K562 (cell line): ENCODE measurements at regions not wholly inside any gene's neighbourhood (a gene's known extent, or its start where the extent isn't known, plus 50 kb on each side); places are given as distances from the start of the nearest gene placed in this dataset.

ENCODE experiments used
- ATAC-seq: fragments of 200-7000 bp; cut with Tn5 transposase; 3 replicates; pipeline ENCODE4 v1.9.1; 2020; ENCODE audit warnings: moderate library complexity
- BruUV-seq: library from RNA; stranded (reverse); fragments of 400-500 nt; replicated peaks from 2 replicates; lab custom pipeline; 2021; lab: Mats Ljungman, UMichigan
- CTCF ChIA-PET: fragments of 300-600 bp; formaldehyde crosslinking; extraction: SDS; loops from one replicate; lab custom pipeline; 2021; ENCODE audit warnings: low intra/inter-chr PET ratio; lab: Yijun Ruan, JAX
- POLR2A ChIA-PET: fragments of 300-600, 350-650 bp; sonication (Branson Sonifier 250); formaldehyde crosslinking; extraction: SDS; loops from one replicate; lab custom pipeline; 2021; ENCODE audit warnings: antibody characterized with exemption, inconsistent platforms; lab: Yijun Ruan, JAX
- DNase-seq, 4 experiments: peaks; one replicate each; pipeline versions ENCODE4 v3.0.0 to v3.0.0-alpha.2; 2011 to 2018; ENCODE audit warnings: low spot score in 3 of 4, mixed read lengths in 3 of 4; ENCODE audit errors: extremely low read depth in 1 of 4
- FAIRE-seq: peaks from 2 replicates; lab custom pipeline; 2011; peaks lifted over from hg19 to GRCh38; lab: Jason Lieb, UNC
- H2AFZ ChIP-seq: 2 replicates; pipeline ENCODE4 v1.6.0; 2011; ENCODE audit warnings: low read depth, low read length, control low read depth, inconsistent platforms
- H3K27ac ChIP-seq: fragments of 200-600 bp; 3 replicates; pipeline ENCODE4 v1.8.0; 2011; ENCODE audit warnings: low read depth, mild to moderate bottlenecking, control low read depth, inconsistent platforms, low read length, moderate library complexity, mixed read lengths; ENCODE audit errors: extremely low read depth
- H3K27me3 ChIP-seq, 2 experiments: fragments of 300-600 bp in 1 of 2; 2 replicates in 1 of 2; 3 replicates in 1 of 2; pipeline versions ENCODE4 v1.6.0 to v1.8.0; 2011; ENCODE audit warnings: inconsistent platforms in 2 of 2, low read length in 2 of 2, mild to moderate bottlenecking in 1 of 2, mixed read lengths in 1 of 2, moderate library complexity in 1 of 2; ENCODE audit not compliant: control insufficient read depth in 2 of 2, insufficient read depth in 2 of 2
- H3K36me3 ChIP-seq: fragments of 300-600 bp; 3 replicates; pipeline ENCODE4 v1.8.0; 2011; ENCODE audit warnings: mild to moderate bottlenecking, low read length, inconsistent platforms; ENCODE audit not compliant: control insufficient read depth, insufficient read depth
- H3K4me1 ChIP-seq, 2 experiments: fragments of 200-600 bp in 1 of 2; replicated peaks in 1 of 2; 2 replicates in 1 of 2; 3 replicates in 1 of 2; pipeline versions ENCODE4 v1.5.1 to v1.8.0; 2011; ENCODE audit warnings: inconsistent platforms in 2 of 2, low read length in 2 of 2, mild to moderate bottlenecking in 1 of 2, mixed read lengths in 1 of 2, moderate library complexity in 1 of 2; ENCODE audit not compliant: control insufficient read depth in 2 of 2, insufficient read depth in 2 of 2
- H3K4me2 ChIP-seq: 2 replicates; pipeline ENCODE4 v1.6.1; 2011; ENCODE audit warnings: low read length, control low read depth, inconsistent platforms, mixed read lengths; ENCODE audit not compliant: insufficient read depth
- H3K4me3 ChIP-seq: fragments of 200-600 bp; sonication (generic), shearing (Covaris generic); 2 replicates; pipeline ENCODE4 v1.5.1; 2016; ENCODE audit warnings: control low read depth, inconsistent platforms
- H3K79me2 ChIP-seq: fragments of 200-600 bp; 3 replicates; pipeline ENCODE4 v1.8.0; 2011; ENCODE audit warnings: low read length, inconsistent platforms; ENCODE audit not compliant: control insufficient read depth, insufficient read depth
- H3K9ac ChIP-seq, 2 experiments: 2 replicates each; pipeline versions ENCODE4 v1.6.0 to v1.6.1; 2011; ENCODE audit warnings: low read depth in 2 of 2, low read length in 2 of 2, control low read depth in 1 of 2, inconsistent platforms in 1 of 2, mild to moderate bottlenecking in 1 of 2, mixed read lengths in 1 of 2; ENCODE audit not compliant: insufficient read depth in 1 of 2
- H3K9me1 ChIP-seq: one replicate; pipeline ENCODE4 v1.6.0; 2011; ENCODE audit warnings: inconsistent platforms, mild to moderate bottlenecking, low read length, moderate library complexity; ENCODE audit not compliant: control insufficient read depth, insufficient read depth
- H3K9me3 ChIP-seq: replicated peaks from 2 replicates; pipeline ENCODE4 v1.5.1; 2011; ENCODE audit warnings: low read depth, low read length, inconsistent platforms; ENCODE audit not compliant: control insufficient read depth, insufficient read depth
- H4K20me1 ChIP-seq: replicated peaks from 2 replicates; pipeline ENCODE4 v1.6.1; 2011; ENCODE audit warnings: low read length, inconsistent platforms, mixed read lengths; ENCODE audit not compliant: control insufficient read depth, insufficient read depth
- ADNP ChIP-seq: fragments of 200-800 bp; sonication (Bioruptor generic); IDR thresholded peaks from 2 replicates; pipeline ENCODE4 v1.6.1; 2016; ENCODE audit warnings: missing genetic modification characterization, missing compliant biosample characterization
- ATF4 ChIP-seq: fragments of 450-650 bp; formaldehyde crosslinking; IDR thresholded peaks from 2 replicates; pipeline ENCODE4 v1.4.0; 2022; ENCODE audit warnings: mild to moderate bottlenecking, moderate library complexity
- EZH2 ChIP-seq: IDR thresholded peaks from 2 replicates; pipeline ENCODE4 v1.6.1; 2012; ENCODE audit warnings: low read depth, mild to moderate bottlenecking, inconsistent platforms, low read length, borderline replicate concordance
- HNRNPK ChIP-seq: fragments of 200-400 bp; formaldehyde crosslinking; IDR thresholded peaks from one replicate; pipeline ENCODE4 v1.6.1; 2018; ENCODE audit warnings: mild to moderate bottlenecking, low read depth, low read length; ENCODE audit not compliant: poor library complexity, severe bottlenecking
- MXD1 ChIP-seq: fragments of 250-450 bp; sonication (Bioruptor Pico); IDR thresholded peaks from 2 replicates; pipeline ENCODE4 v1.8.0; 2021; ENCODE audit warnings: borderline replicate concordance, mild to moderate bottlenecking, moderate library complexity; ENCODE audit not compliant: poor library complexity, severe bottlenecking
- NEUROD1 ChIP-seq: fragments of 150-350 bp; IDR thresholded peaks from 2 replicates; pipeline ENCODE4 v1.6.1; 2014; ENCODE audit warnings: borderline replicate concordance, low read length, low read depth; ENCODE audit not compliant: partially characterized antibody
- SMC3 ChIP-seq: conservative IDR thresholded peaks from 2 replicates; pipeline ENCODE4 v1.6.1; 2011; ENCODE audit warnings: low read depth, low read length, improper control_type of control experiment; ENCODE audit not compliant: insufficient read depth
- TRIM28 ChIP-seq: fragments of 450-650 bp; IDR thresholded peaks from 2 replicates; pipeline ENCODE4 v1.6.1; 2017
- WGBS: fragments of 100-300 bp; shearing (Covaris generic); methylation state at CpG from one replicate; pipeline ENCODE4 v1.1.6; 2016; ENCODE audit warnings: low coverage, mixed read lengths; ENCODE audit not compliant: insufficient coverage; ENCODE audit errors: missing lambda C conversion rate; 5-methylcytosine and 5-hydroxymethylcytosine counted together
- in situ Hi-C: fragments of 300-500 bp; cut with MboI; formaldehyde crosslinking; loops from 4 replicates; pipeline ENCODE4 v1.15.0; 2018; ENCODE audit warnings: inconsistent platforms, mixed read lengths
- intact Hi-C: fragments of 100-400 bp; cut with micrococcal nuclease; formaldehyde crosslinking; loops from 2 replicates; pipeline ENCODE4 v1.14.2; 2022
- TF ChIP-seq, protein P1 (sequence below): fragments of 250-450 bp; sonication (Bioruptor Pico); IDR thresholded peaks from 2 replicates; pipeline ENCODE4 v1.5.0; 2021

- no peak overlapping the region for H3K4me3 ChIP-seq
- no peaks in the 10 kb centered on the region for H3K36me3 ChIP-seq
- no TSS peak for BruUV-seq
- WGBS, result 14% methylated on average over 7 of the region's 7 CpGs
- no peaks in the 10 kb centered on the region for H3K79me2 ChIP-seq
- H3K27me3 ChIP-seq, result peaks cover 25 to 57% of the 10 kb centered on the region in 2 experiments
- no peak overlapping the region for H2AFZ ChIP-seq
- TF ChIP-seq HNRNPK, result no peak
- no peak for TF ChIP-seq TRIM28
- TF ChIP-seq ADNP, result no peak
- no peak for TF ChIP-seq EZH2
- TF ChIP-seq, protein P1, sequence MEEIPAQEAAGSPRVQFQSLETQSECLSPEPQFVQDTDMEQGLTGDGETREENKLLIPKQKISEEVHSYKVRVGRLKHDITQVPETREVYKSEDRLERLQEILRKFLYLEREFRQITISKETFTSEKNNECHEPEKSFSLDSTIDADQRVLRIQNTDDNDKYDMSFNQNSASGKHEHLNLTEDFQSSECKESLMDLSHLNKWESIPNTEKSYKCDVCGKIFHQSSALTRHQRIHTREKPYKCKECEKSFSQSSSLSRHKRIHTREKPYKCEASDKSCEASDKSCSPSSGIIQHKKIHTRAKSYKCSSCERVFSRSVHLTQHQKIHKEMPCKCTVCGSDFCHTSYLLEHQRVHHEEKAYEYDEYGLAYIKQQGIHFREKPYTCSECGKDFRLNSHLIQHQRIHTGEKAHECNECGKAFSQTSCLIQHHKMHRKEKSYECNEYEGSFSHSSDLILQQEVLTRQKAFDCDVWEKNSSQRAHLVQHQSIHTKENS (CRISPR knock-in tag), result no peak
- TF ChIP-seq SMC3, result no peak
- no peak for TF ChIP-seq MXD1 (CRISPR knock-in tag)
- no peak for TF ChIP-seq ATF4 (CRISPR knock-in tag)
- no peak for TF ChIP-seq NEUROD1
- peaks cover 3% of the 10 kb centered on the region; the same call in 1 of the 2 replicates for H4K20me1 ChIP-seq
- no peaks in the 10 kb centered on the region for H3K4me1 ChIP-seq
- no peak overlapping the region for H3K27ac ChIP-seq
- ChIA-PET POLR2A (interaction anchor here (1.3 kb wide), 1 partner anchor 12 kb away, joined by 3 read pairs; no protein-coding TSS in a partner anchor), CTCF (no interaction called here)
- no peak for FAIRE-seq
- no peak overlapping the region for H3K4me2 ChIP-seq
- no peaks in the 10 kb centered on the region for H3K9me1 ChIP-seq
- H3K9me3 ChIP-seq, result no peaks in the 10 kb centered on the region
- DNase-seq, result no peak
- H3K9ac ChIP-seq, result no peak overlapping the region
- in situ Hi-C loops, result no loop called here
- intact Hi-C loops, result no loop called here
- ATAC-seq, result no peak
Measured at GRCh38 chr16:11452298-11452697, 107.0 kb downstream of the RMI2 start.
